A673 (cell line): ENCODE measurements at regions not wholly inside any gene's neighbourhood (a gene's known extent, or its start where the extent isn't known, plus 50 kb on each side); places are given as distances from the start of the nearest gene placed in this dataset.

ENCODE experiments used
- BruUV-seq: library from RNA; stranded (reverse); fragments of 400-500 nt; replicated peaks from 2 replicates; lab custom pipeline; 2021; lab: Mats Ljungman, UMichigan
- CTCF ChIA-PET: fragments of 300-600 bp; sonication (Branson Sonifier 250); formaldehyde crosslinking; loops from one replicate; lab custom pipeline; 2022; ENCODE audit warnings: antibody characterized with exemption; lab: Charles Lee
- POLR2A ChIA-PET: fragments of 300-600 bp; sonication (Branson Sonifier 250); formaldehyde crosslinking; loops from one replicate; lab custom pipeline; 2022; ENCODE audit warnings: antibody characterized with exemption; ENCODE audit not compliant: low non-redundant PET; lab: Charles Lee
- DNase-seq: peaks from one replicate; pipeline ENCODE4 v3.0.0-alpha.2; 2015; ENCODE audit warnings: low spot score
- H3K27ac ChIP-seq: fragments of 200-600 bp; sonication (generic); 2 replicates; pipeline ENCODE4 v1.5.1; 2016; ENCODE audit warnings: mixed run types, low read depth, mild to moderate bottlenecking, mixed read lengths, antibody characterized with exemption, low read length; ENCODE audit not compliant: poor library complexity, severe bottlenecking
- H3K27me3 ChIP-seq: fragments of 200-600 bp; sonication (generic); replicated peaks from 2 replicates; pipeline ENCODE4 v1.6.1; 2017; ENCODE audit warnings: mixed run types, low read depth, mild to moderate bottlenecking, mixed read lengths, antibody characterized with exemption, low read length; ENCODE audit not compliant: insufficient read depth, poor library complexity
- H3K36me3 ChIP-seq: fragments of 200-600 bp; sonication (generic); 2 replicates; pipeline ENCODE4 v1.6.1; 2016; ENCODE audit warnings: mixed run types, mild to moderate bottlenecking, mixed read lengths, antibody characterized with exemption, low read length; ENCODE audit not compliant: insufficient read depth, poor library complexity, severe bottlenecking
- H3K4me1 ChIP-seq: fragments of 200-600 bp; sonication (generic); 2 replicates; pipeline ENCODE4 v1.6.1; 2017; ENCODE audit warnings: mixed run types, mild to moderate bottlenecking, mixed read lengths, antibody characterized with exemption, low read length; ENCODE audit not compliant: insufficient read depth, poor library complexity, severe bottlenecking
- H3K4me3 ChIP-seq: fragments of 200-600 bp; sonication (generic); 2 replicates; pipeline ENCODE4 v1.5.1; 2016; ENCODE audit warnings: low read depth, mixed run types, mild to moderate bottlenecking, mixed read lengths, low read length; ENCODE audit not compliant: poor library complexity, severe bottlenecking
- H3K9me3 ChIP-seq: fragments of 200-600 bp; sonication (generic); 2 replicates; pipeline ENCODE4 v1.6.1; 2016; ENCODE audit warnings: mixed run types, low read depth, mild to moderate bottlenecking, mixed read lengths, antibody characterized with exemption, low read length; ENCODE audit not compliant: poor library complexity, severe bottlenecking
- CTCF ChIP-seq: fragments of 300-800, 200-600 bp; sonication (generic); conservative IDR thresholded peaks from 2 replicates; pipeline ENCODE4 v1.5.1; 2017; ENCODE audit warnings: low read depth, mild to moderate bottlenecking, antibody characterized with exemption, low read length, moderate library complexity, mixed read lengths
- EZH2 ChIP-seq: fragments of 200-600 bp; sonication (generic); IDR thresholded peaks from 2 replicates; pipeline ENCODE4 v1.6.1; 2017; ENCODE audit warnings: borderline replicate concordance, low read depth, mild to moderate bottlenecking, mixed read lengths, antibody characterized with exemption, low read length; ENCODE audit not compliant: poor library complexity, severe bottlenecking
- intact Hi-C: fragments of 100-400 bp; cut with micrococcal nuclease; formaldehyde crosslinking; loops from one replicate; pipeline ENCODE4 v1.10.0; 2022; ENCODE audit not compliant: unreplicated experiment

GRCh38 chr16:73172973-73173709 is 125.2 kb upstream of the ZFHX3 start:
- Histone ChIP-seq H3K27ac (peak overlapping the region; percentile 79), H3K9me3 (no peaks in the 10 kb centered on the region), H3K36me3 (no peaks in the 10 kb centered on the region), H3K27me3 (no peaks in the 10 kb centered on the region), H3K4me3 (peak overlapping the region; percentile 18), H3K4me1 (peaks cover 36% of the 10 kb centered on the region)
- POLR2A ChIA-PET, result interaction anchor here (0.5 to 1.0 kb wide), 2 partner anchors 509 to 1080 kb away, joined by 3 to 4 read pairs; partner anchors contain the start of genes DHX38 and TXNL4B
- CTCF ChIA-PET, result interaction anchor here (0.5 to 1.5 kb wide), 4 partner anchors 24 to 386 kb away, joined by 3 to 5 read pairs (median 4); no protein-coding TSS in a partner anchor
- TF ChIP-seq CTCF (peak; percentile 64; the same call in 1 of the 2 replicates), EZH2 (no peak)
- intact Hi-C loops, result loop anchor here (5.0 kb wide), 1 partner anchor 116 kb away; no protein-coding TSS in a partner anchor
- DNase-seq, result no peak
- BruUV-seq, result no TSS peak

DNA sequence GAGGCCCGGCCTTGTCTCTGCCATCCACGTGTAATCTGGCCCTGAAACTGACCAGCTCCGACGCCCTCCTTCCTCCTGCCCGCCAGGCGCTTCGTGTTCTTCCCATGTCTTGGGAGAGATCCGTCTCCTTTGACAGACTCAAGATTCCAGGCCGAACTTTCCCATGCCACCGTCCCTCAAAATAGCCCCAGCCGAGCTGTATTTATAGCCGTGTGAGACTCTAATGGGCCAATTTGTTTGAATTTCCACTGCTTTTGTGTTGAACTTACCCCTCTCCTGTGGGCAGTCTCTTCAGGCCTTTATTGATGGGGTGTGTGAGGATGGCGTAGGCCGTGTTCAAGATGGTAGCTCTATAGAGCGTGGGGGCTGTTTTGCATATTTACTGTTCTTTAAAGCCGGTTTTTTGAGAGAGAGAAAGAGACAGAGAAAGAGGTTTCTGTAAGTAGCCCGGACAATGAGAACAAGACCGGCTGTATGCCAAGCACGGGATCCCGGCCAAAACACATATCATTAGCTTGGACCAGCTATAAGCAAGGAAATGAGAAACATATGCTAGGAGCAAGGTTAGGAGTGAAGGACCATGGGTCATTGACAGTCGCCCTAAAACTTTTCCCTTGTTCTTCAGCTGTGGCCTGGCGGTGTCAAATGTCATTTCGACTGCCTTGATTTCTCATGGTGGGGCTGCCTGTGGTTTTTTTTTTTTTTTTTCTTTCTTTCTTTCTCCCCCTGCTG is 124.5 kb upstream of the ZFHX3 start:
- H3K4me3 ChIP-seq, result peak overlapping the region; percentile 18
- peak overlapping the region; percentile 79 for H3K27ac ChIP-seq
- no peaks in the 10 kb centered on the region for H3K27me3 ChIP-seq
- TF ChIP-seq CTCF, result no peak; the same call in 1 of the 2 replicates
- TF ChIP-seq EZH2, result no peak
- no TSS peak for BruUV-seq
- CTCF ChIA-PET, result interaction anchor here (0.5 to 1.5 kb wide), 5 partner anchors 25 to 385 kb away, joined by 3 to 5 read pairs (median 4); no protein-coding TSS in a partner anchor
- intact Hi-C loops, result loop anchor here (5.0 kb wide), 1 partner anchor 115 kb away; no protein-coding TSS in a partner anchor
- peak; percentile 88 for DNase-seq
- H3K36me3 ChIP-seq, result no peaks in the 10 kb centered on the region
- peaks cover 41% of the 10 kb centered on the region for H3K4me1 ChIP-seq
- H3K9me3 ChIP-seq, result no peaks in the 10 kb centered on the region
- POLR2A ChIA-PET, result interaction anchor here (0.5 to 1.0 kb wide), 5 partner anchors 119 to 1079 kb away, joined by 3 to 13 read pairs (median 4); partner anchors contain the start of genes DHX38 and TXNL4B

- intact Hi-C loops, result loop anchor here (5.0 kb wide), 1 partner anchor 115 kb away; no protein-coding TSS in a partner anchor
- H3K36me3 ChIP-seq, result no peaks in the 10 kb centered on the region
- BruUV-seq, result no TSS peak
- H3K9me3 ChIP-seq, result no peaks in the 10 kb centered on the region
- CTCF ChIA-PET, result interaction anchor here (0.9 kb wide), 1 partner anchor 25 kb away, joined by 3 read pairs; no protein-coding TSS in a partner anchor
- no peaks in the 10 kb centered on the region for H3K27me3 ChIP-seq
- POLR2A ChIA-PET, result interaction anchor here (0.6 kb wide), 1 partner anchor 195 kb away, joined by 3 read pairs; no protein-coding TSS in a partner anchor
- H3K27ac ChIP-seq, result peak overlapping the region; percentile 79
- DNase-seq, result no peak
- H3K4me3 ChIP-seq, result no peak overlapping the region
- TF ChIP-seq CTCF (no peak), EZH2 (no peak)
- peaks cover 46% of the 10 kb centered on the region for H3K4me1 ChIP-seq
These were observed 123.9 kb upstream of the ZFHX3 start for GRCh38 chr16:73171901-73172240.
